GM19463 (cell line): ENCODE measurements at regions not wholly inside any gene's neighbourhood (a gene's known extent, or its start where the extent isn't known, plus 50 kb on each side); places are given as distances from the start of the nearest gene placed in this dataset.

Source experiments
- ATAC-seq: cut with Tn5 transposase; IDR thresholded peaks from one replicate; pipeline ENCODE4 v1.9.1; 2021; ENCODE audit warnings: mild to moderate bottlenecking, moderate library complexity; ENCODE audit not compliant: unreplicated experiment

DNA sequence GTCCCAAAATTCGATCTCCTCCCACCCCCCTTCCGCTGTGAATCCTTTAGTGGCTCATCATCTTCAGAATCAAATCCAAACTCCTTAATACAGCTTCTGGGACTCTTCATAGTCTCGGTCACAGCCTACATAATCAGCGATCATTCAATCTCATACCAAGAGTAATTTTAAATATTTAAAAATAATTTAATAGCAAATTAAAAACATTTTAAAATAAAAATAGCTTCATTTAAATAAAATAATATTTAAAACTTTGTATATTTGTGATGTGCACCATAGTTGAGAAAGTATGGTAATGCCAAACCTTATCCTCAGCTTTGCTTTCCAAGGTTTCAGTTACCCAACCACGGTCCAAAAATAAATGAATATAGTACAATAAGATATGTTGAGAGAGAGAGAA lies 70.0 kb upstream of the NR3C1 start:
- ATAC-seq: no peak

DNA sequence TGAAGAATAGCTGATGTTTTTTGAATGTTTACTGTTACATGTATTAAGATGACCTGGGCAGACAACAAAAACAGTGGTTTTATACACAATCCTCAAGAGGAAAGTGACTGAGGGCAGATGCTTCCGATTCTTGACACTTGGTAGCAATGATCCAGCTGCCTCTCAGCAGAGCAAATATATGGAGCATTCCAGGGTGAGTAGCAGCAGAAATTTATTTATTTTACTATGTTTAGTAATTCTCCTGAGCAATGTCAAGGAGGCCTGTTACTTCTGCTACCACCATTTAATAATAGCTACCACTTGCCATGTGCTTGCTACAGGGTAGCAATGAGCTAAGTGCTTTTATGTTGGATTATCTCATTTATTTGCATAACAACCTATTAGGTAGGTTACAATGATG lies 69.1 kb upstream of the NR3C1 start:
- ATAC-seq: no peak

GRCh38 chr5:143471666-143472464 lies 68.4 kb upstream of the NR3C1 start:
- ATAC-seq: no peak

GRCh38 chr5:143471041-143471509 lies 67.6 kb upstream of the NR3C1 start:
- ATAC-seq: no peak

GRCh38 chr5:143470120-143470519 lies 66.6 kb upstream of the NR3C1 start:
- no peak for ATAC-seq

DNA sequence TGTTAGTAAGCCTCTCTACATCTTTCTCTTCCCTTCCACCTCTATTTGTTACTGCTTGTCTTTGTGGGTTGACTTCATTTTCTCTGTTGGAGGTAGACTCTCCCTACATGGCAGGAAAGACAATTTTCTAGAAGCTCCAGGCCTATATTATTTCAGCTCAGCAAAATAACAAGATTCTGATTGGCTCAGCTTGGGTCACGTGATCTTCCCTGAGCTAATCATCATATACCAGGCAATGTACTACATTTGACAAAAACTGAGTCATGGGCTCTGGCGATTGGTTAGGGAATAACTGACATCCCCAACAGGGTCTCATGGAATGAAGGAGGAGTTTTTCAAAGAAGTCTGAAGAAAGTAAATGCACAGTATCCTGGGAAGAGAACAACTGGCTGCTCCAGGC lies 65.6 kb upstream of the NR3C1 start:
- ATAC-seq: no peak

DNA sequence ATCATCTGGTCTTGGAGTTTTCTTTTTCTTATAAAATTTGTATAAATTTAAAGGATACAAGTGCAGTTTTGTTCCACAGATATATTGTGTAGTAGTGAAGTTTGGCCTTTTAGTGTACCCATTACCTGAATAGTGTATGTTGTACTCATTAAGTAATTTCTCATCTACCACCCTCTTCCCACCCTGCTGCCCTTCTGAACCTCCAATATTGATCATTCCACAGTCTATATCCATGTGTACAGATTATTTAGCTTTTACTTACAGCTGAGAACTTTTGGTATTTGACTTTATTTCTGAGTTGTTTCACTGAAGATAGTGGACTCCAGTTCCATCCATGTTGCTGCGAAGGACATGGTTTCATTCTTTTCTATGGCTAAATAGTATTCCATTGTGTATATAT lies 63.1 kb upstream of the NR3C1 start:
- no peak for ATAC-seq

- ATAC-seq: no peak
These were observed 61.4 kb upstream of the NR3C1 start for GRCh38 chr5:143464723-143465490.

DNA sequence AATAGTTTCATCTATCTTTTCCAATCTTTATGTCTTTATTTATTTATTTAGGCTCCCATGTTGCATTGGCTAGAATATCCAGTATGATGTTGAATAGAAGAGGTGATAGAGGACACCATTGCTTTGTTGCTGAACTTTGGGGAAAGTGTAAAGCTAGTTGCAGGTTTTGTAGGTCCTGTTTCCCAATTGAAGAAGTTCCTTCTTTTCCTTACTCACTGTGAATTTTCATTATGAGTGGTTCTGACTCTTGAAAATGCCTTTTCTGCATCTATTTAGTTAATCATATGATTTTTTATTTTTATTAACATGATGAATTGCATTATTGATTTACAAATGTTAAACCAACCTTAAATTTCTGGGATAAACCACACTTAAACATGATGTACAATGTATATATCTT lies 58.9 kb upstream of the NR3C1 start:
- no peak for ATAC-seq

DNA sequence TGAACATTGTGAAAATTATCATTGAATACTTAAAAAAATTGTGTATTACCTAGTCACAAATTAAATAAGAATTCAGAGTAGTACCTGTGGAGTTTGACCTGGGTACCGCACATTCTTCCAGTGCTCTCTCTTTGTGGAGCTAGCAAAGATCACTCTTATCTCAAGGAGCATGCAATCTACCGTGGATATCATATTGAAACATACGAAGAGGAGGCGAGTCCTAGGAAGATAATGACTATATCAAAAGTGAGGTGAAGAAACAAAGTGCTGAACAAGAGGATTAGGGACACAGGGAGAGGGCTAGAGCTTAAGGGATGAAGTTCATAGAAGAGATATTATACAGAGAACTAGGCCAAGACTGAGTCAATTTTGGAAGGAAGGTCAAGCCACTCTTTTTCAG lies 55.9 kb upstream of the NR3C1 start:
- no peak for ATAC-seq

DNA sequence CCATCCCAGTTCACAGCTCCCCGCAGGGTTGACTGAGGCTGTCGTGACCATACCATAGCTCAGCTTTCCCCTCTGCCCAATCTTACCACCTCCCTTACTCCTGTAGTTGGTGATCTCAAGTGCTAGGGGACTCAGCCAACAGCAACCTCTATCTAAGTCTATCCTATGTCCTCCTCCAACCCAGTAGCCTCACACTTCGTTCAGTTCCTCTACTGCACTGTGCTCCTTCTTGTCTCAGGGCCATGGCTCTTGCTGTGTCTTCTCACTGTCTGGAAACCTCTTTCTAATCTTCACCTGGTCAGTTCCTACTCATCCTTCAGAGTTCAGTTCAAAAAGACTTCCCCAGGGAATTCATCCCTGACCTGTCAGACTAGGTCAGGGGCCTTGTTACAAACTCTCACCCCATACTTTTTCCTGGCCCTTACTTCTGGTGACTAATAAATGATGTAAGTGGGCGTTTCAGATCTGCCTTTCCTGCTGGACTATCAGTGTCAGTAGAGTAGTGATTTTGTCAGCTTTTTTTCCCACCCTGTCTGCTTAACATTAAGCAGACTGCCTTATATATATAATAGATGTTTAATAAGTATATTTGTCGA lies 53.6 kb upstream of the NR3C1 start:
- ATAC-seq: no peak

DNA sequence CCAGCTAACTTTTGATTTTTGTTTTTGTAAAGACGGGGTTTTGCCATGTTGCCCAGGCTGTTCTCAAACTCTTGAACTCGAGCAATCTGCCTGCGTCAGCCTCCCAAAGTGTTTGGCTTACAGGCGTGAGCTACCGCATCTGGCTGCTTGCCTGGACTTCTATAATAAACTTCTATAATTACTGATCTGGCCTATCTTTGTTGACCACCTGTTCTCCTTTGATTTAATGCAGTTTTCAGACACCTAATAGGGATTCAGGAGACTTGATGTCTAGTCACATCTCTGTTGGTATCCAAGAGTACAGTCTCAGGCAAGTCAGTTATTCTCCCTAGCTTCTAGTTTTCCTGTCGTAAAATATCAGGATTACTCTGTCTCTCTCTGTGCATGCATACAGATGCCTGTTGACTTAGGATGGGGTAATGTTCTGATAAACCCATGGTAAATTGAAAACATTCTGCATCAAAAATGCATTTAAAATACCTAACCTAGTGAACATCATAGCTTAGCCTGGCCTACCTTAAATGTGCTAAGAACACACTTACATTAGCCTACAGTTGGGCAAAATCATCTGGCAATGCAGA lies 51.5 kb upstream of the NR3C1 start:
- ATAC-seq: no peak

- ATAC-seq: no peak
These were observed 50.2 kb upstream of the NR3C1 start for GRCh38 chr5:143453720-143454119.
